ENCODE measurements at regions not wholly inside any gene's neighbourhood (a gene's known extent, or its start where the extent isn't known, plus 50 kb on each side); places are given as distances from the start of the nearest gene placed in this dataset.

- no peak overlapping the region for H3K4me3 ChIP-seq (ENCODE audit: low read depth, low read length)
- TF ChIP-seq CTCF (IDR thresholded peaks at IDR 0.05; ENCODE audit: low read depth, low read length, missing control alignments) = no peak
- DNase-seq (ENCODE audit: low read depth) = no peak
These were observed 255.3 kb downstream of the LY86 start for GRCh38 chr6:6843777-6844176.

GRCh38 chr6:6844530-6844929 is 256.0 kb downstream of the LY86 start:
- no peak for TF ChIP-seq CTCF (IDR thresholded peaks at IDR 0.05; ENCODE audit: low read depth, low read length, missing control alignments)
- H3K4me3 ChIP-seq (ENCODE audit: low read depth, low read length) = no peak overlapping the region
- DNase-seq (ENCODE audit: low read depth) = no peak

GRCh38 chr6:6845603-6846002 is 257.1 kb downstream of the LY86 start:
- no peak for TF ChIP-seq CTCF (IDR thresholded peaks at IDR 0.05; ENCODE audit: low read depth, low read length, missing control alignments)
- no peak overlapping the region for H3K4me3 ChIP-seq (ENCODE audit: low read depth, low read length)
- no peak for DNase-seq (ENCODE audit: low read depth)

- no peak for TF ChIP-seq CTCF (IDR thresholded peaks at IDR 0.05; ENCODE audit: low read depth, low read length, missing control alignments)
- H3K4me3 ChIP-seq (ENCODE audit: low read depth, low read length) = no peak overlapping the region
- no peak for DNase-seq (ENCODE audit: low read depth)
These were observed 259.1 kb downstream of the LY86 start for GRCh38 chr6:6847591-6847990.

GRCh38 chr6:6851059-6851948 is 256.5 kb upstream of the RREB1 start:
- DNase-seq (ENCODE audit: low read depth) = no peak
- TF ChIP-seq CTCF (IDR thresholded peaks at IDR 0.05; ENCODE audit: low read depth, low read length, missing control alignments) = no peak
- H3K4me3 ChIP-seq (ENCODE audit: low read depth, low read length) = no peak overlapping the region

- no peak for TF ChIP-seq CTCF (IDR thresholded peaks at IDR 0.05; ENCODE audit: low read depth, low read length, missing control alignments)
- DNase-seq (ENCODE audit: low read depth) = no peak
- H3K4me3 ChIP-seq (ENCODE audit: low read depth, low read length) = no peak overlapping the region
These were observed 255.9 kb upstream of the RREB1 start for GRCh38 chr6:6851949-6852261.
